ENCODE measurements at regions not wholly inside any gene's neighbourhood (a gene's known extent, or its start where the extent isn't known, plus 50 kb on each side); places are given as distances from the start of the nearest gene placed in this dataset.
A peak's percentile ranks its signal among the peaks of the same experiment; 100 is the strongest.

DNA sequence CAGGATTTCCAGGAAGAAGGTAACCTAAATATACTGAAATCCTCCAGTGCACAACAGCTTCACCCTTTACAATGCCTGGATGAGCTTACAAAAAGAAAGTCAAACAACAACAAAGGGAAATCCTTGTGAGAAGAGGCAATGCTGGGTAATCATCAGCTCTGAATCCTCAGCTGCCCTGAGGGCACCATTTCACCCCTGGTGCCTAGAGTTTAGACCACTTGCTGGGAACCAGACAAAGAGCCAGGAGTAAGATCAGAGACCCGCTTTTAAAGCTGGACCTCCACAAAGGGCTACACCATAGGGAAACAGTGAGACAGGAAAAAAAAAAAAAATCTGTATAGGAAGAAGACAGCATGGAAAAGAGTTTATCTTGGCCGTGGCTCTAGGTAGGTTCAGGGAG is 97.0 kb downstream of the FOXI3 start:
- H3K27ac ChIP-seq (ENCODE audit: insufficient read depth, low read length): no peak overlapping the region
- no peak for DNase-seq (ENCODE audit: low read depth in 2 of 2)
- no peaks in the 10 kb centered on the region for H3K36me3 ChIP-seq (ENCODE audit: control insufficient read depth, insufficient read depth, low read length)
- H3K4me2 ChIP-seq (ENCODE audit: extremely low read depth, insufficient read depth, low read length): no peak overlapping the region
- H3K4me3 ChIP-seq (replicated peaks in 1 of 4; ENCODE audit: control extremely low read depth in 1 of 4, insufficient read depth in 1 of 4, low read depth in 3 of 4, low read length in 4 of 4): no peak overlapping the region
- H3K79me2 ChIP-seq (ENCODE audit: control insufficient read depth, insufficient read depth, low read length): no peaks in the 10 kb centered on the region
- no peak overlapping the region for H2AFZ ChIP-seq (ENCODE audit: low read length)
- no peaks in the 10 kb centered on the region for H3K27me3 ChIP-seq (ENCODE audit: control insufficient read depth, insufficient read depth, low read length)
- no peaks in the 10 kb centered on the region for H3K4me1 ChIP-seq (ENCODE audit: control insufficient read depth, extremely low read depth, insufficient read depth, low read length)
- H4K20me1 ChIP-seq (ENCODE audit: control insufficient read depth, extremely low read depth, insufficient read depth, low read length): no peaks in the 10 kb centered on the region
- H3K9ac ChIP-seq (ENCODE audit: insufficient read depth, low read length): no peak overlapping the region
- TF ChIP-seq EZH2 (IDR thresholded peaks at IDR 0.05; ENCODE audit: low read length, missing control alignments): no peak
- TF ChIP-seq, protein P1, sequence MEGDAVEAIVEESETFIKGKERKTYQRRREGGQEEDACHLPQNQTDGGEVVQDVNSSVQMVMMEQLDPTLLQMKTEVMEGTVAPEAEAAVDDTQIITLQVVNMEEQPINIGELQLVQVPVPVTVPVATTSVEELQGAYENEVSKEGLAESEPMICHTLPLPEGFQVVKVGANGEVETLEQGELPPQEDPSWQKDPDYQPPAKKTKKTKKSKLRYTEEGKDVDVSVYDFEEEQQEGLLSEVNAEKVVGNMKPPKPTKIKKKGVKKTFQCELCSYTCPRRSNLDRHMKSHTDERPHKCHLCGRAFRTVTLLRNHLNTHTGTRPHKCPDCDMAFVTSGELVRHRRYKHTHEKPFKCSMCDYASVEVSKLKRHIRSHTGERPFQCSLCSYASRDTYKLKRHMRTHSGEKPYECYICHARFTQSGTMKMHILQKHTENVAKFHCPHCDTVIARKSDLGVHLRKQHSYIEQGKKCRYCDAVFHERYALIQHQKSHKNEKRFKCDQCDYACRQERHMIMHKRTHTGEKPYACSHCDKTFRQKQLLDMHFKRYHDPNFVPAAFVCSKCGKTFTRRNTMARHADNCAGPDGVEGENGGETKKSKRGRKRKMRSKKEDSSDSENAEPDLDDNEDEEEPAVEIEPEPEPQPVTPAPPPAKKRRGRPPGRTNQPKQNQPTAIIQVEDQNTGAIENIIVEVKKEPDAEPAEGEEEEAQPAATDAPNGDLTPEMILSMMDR (conservative IDR thresholded peaks at IDR 0.05 in 1 of 2, IDR thresholded peaks at IDR 0.05 in 1 of 2; ENCODE audit: low read depth in 1 of 2, low read length in 2 of 2): no peak
- H3K9me3 ChIP-seq (ENCODE audit: control insufficient read depth, insufficient read depth, low read depth, low read length): no peaks in the 10 kb centered on the region

DNA sequence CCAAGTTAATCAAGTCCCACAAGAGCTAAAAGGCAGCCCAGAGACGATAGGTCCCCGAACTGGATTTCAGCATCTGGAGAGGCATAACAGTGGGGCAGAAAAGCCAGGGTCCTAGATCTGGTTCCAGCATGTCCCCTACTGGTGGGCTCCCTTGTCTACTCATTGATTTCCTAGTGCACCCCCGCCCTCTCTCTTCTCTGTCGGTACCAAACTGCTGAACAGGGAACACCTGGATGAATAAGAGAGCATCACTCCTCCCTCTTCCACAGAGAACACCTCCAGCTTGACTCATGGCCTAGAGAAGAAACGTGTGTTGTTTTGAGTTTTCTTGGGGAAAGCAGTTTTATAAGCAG is 101.3 kb downstream of the FOXI3 start:
- DNase-seq (ENCODE audit: low read depth in 2 of 2): no peak
- H3K27ac ChIP-seq (ENCODE audit: insufficient read depth, low read length): no peak overlapping the region
- H3K9ac ChIP-seq (ENCODE audit: insufficient read depth, low read length): no peak overlapping the region
- no peaks in the 10 kb centered on the region for H3K4me1 ChIP-seq (ENCODE audit: control insufficient read depth, extremely low read depth, insufficient read depth, low read length)
- no peaks in the 10 kb centered on the region for H3K9me3 ChIP-seq (ENCODE audit: control insufficient read depth, insufficient read depth, low read depth, low read length)
- TF ChIP-seq, protein P1 (conservative IDR thresholded peaks at IDR 0.05 in 1 of 2, IDR thresholded peaks at IDR 0.05 in 1 of 2; ENCODE audit: low read depth in 1 of 2, low read length in 2 of 2): no peak
- TF ChIP-seq EZH2 (IDR thresholded peaks at IDR 0.05; ENCODE audit: low read length, missing control alignments): no peak
- H3K4me2 ChIP-seq (ENCODE audit: extremely low read depth, insufficient read depth, low read length): no peak overlapping the region
- H3K4me3 ChIP-seq (replicated peaks in 1 of 4; ENCODE audit: control extremely low read depth in 1 of 4, insufficient read depth in 1 of 4, low read depth in 3 of 4, low read length in 4 of 4): no peak overlapping the region
- no peak overlapping the region for H2AFZ ChIP-seq (ENCODE audit: low read length)
- no peaks in the 10 kb centered on the region for H3K36me3 ChIP-seq (ENCODE audit: control insufficient read depth, insufficient read depth, low read length)
- H3K79me2 ChIP-seq (ENCODE audit: control insufficient read depth, insufficient read depth, low read length): no peaks in the 10 kb centered on the region
- no peaks in the 10 kb centered on the region for H4K20me1 ChIP-seq (ENCODE audit: control insufficient read depth, extremely low read depth, insufficient read depth, low read length)
- H3K27me3 ChIP-seq (ENCODE audit: control insufficient read depth, insufficient read depth, low read length): no peaks in the 10 kb centered on the region

- no peaks in the 10 kb centered on the region for H4K20me1 ChIP-seq (ENCODE audit: control insufficient read depth, extremely low read depth, insufficient read depth, low read length)
- TF ChIP-seq EZH2 (IDR thresholded peaks at IDR 0.05; ENCODE audit: low read length, missing control alignments): no peak
- TF ChIP-seq, protein P1 (conservative IDR thresholded peaks at IDR 0.05 in 1 of 2, IDR thresholded peaks at IDR 0.05 in 1 of 2; ENCODE audit: low read depth in 1 of 2, low read length in 2 of 2): peak; percentile 26 to 57
- H3K79me2 ChIP-seq (ENCODE audit: control insufficient read depth, insufficient read depth, low read length): no peaks in the 10 kb centered on the region
- no peak overlapping the region for H3K4me3 ChIP-seq (replicated peaks in 1 of 4; ENCODE audit: control extremely low read depth in 1 of 4, insufficient read depth in 1 of 4, low read depth in 3 of 4, low read length in 4 of 4)
- no peaks in the 10 kb centered on the region for H3K27me3 ChIP-seq (ENCODE audit: control insufficient read depth, insufficient read depth, low read length)
- no peak overlapping the region for H2AFZ ChIP-seq (ENCODE audit: low read length)
- H3K4me2 ChIP-seq (ENCODE audit: extremely low read depth, insufficient read depth, low read length): no peak overlapping the region
- H3K9me3 ChIP-seq (ENCODE audit: control insufficient read depth, insufficient read depth, low read depth, low read length): no peaks in the 10 kb centered on the region
- no peak overlapping the region for H3K27ac ChIP-seq (ENCODE audit: insufficient read depth, low read length)
- H3K36me3 ChIP-seq (ENCODE audit: control insufficient read depth, insufficient read depth, low read length): no peaks in the 10 kb centered on the region
- no peaks in the 10 kb centered on the region for H3K4me1 ChIP-seq (ENCODE audit: control insufficient read depth, extremely low read depth, insufficient read depth, low read length)
- peak in 1 of 2 donors; percentile 6 for DNase-seq (ENCODE audit: low read depth in 2 of 2)
- no peak overlapping the region for H3K9ac ChIP-seq (ENCODE audit: insufficient read depth, low read length)
Observed at GRCh38 chr2:88350331-88351248, 101.9 kb downstream of the FOXI3 start.
